ENCODE measurements at regions not wholly inside any gene's neighbourhood (a gene's known extent, or its start where the extent isn't known, plus 50 kb on each side); places are given as distances from the start of the nearest gene placed in this dataset.

GRCh38 chr16:22734368-22734767 is 79.6 kb upstream of the HS3ST2 start:
- no peak for TF ChIP-seq CTCF (conservative IDR thresholded peaks at IDR 0.05 in 1 of 2, IDR thresholded peaks at IDR 0.05 in 1 of 2; ENCODE audit: extremely low read depth in 1 of 2, insufficient read depth in 1 of 2, low read depth in 1 of 2, low read length in 2 of 2)
- TF ChIP-seq EZH2 (IDR thresholded peaks at IDR 0.05; ENCODE audit: borderline replicate concordance, low read length) = no peak

All from mammary epithelial cell (primary cell).